MG63 (cell line): ENCODE measurements at regions not wholly inside any gene's neighbourhood (a gene's known extent, or its start where the extent isn't known, plus 50 kb on each side); places are given as distances from the start of the nearest gene placed in this dataset.
A peak's percentile ranks its signal among the peaks of the same experiment; 100 is the strongest.
"Not testable (repeated sequence)": the region's sequence is repeated elsewhere in the genome, so short reads cannot be mapped to it uniquely, and the experiment has no call there.

ENCODE experiments used
- DNase-seq: peaks from one replicate; pipeline ENCODE4 v3.0.0-alpha.2; 2020
- H3K27me3 ChIP-seq: fragments of 250-450 bp; sonication (Bioruptor Pico); 2 replicates; pipeline ENCODE4 v1.5.1; 2020; ENCODE audit warnings: mild to moderate bottlenecking, moderate library complexity
- H3K36me3 ChIP-seq: fragments of 250-450 bp; sonication (Bioruptor Pico); 2 replicates; pipeline ENCODE4 v1.5.1; 2020; ENCODE audit warnings: mild to moderate bottlenecking, moderate library complexity
- H3K4me3 ChIP-seq: fragments of 250-450 bp; sonication (Bioruptor Pico); 2 replicates; pipeline ENCODE4 v1.5.1; 2020; ENCODE audit warnings: mild to moderate bottlenecking, moderate library complexity
- H3K9me3 ChIP-seq: fragments of 250-450 bp; sonication (Bioruptor Pico); 2 replicates; pipeline ENCODE4 v1.5.1; 2020; ENCODE audit warnings: mild to moderate bottlenecking, moderate library complexity

DNA sequence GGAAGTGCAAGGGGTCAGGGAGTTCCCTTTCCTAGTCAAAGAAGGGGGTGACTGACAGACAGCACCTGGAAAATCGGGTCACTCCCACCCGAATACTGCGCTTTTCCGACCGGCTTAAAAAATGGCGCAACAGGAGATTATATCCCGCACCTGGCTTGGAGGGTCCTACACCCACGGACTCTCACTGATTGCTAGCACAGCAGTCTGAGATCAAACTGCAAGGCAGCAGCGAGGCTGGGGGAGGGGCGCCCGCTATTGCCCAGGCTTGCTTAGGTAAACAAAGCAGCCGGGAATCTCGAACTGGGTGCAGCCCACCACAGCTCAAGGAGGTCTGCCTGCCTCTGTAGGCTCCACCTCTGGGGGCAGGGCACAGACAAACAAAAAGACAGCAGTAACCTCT lies 333.8 kb downstream of the CENPW start:
- H3K9me3 ChIP-seq, H3K36me3 ChIP-seq, DNase-seq, H3K4me3 ChIP-seq, H3K27me3 ChIP-seq: not testable (repeated sequence)

DNA sequence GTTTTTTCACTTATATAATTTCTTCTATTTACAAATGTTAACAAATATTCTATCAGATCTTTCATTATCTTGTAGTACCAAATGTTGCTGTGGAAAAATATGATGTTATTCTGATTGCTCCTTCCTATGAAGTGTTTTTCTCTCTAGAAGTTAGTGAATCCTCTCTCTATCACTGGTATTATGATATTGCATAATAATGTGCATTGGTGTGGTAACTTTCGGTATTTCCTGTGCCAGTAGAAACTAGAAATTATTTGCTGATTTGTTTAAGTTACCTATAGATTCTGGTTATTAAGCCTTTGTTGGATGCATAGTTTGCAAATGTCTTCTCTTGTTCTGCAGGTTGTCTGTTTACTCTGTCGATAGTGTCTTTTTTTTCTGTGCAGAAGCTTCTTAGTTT lies 342.5 kb downstream of the CENPW start:
- Histone ChIP-seq H3K36me3 (no peaks in the 10 kb centered on the region), H3K9me3 (no peaks in the 10 kb centered on the region), H3K27me3 (no peaks in the 10 kb centered on the region), H3K4me3 (no peak overlapping the region)
- no peak for DNase-seq

DNA sequence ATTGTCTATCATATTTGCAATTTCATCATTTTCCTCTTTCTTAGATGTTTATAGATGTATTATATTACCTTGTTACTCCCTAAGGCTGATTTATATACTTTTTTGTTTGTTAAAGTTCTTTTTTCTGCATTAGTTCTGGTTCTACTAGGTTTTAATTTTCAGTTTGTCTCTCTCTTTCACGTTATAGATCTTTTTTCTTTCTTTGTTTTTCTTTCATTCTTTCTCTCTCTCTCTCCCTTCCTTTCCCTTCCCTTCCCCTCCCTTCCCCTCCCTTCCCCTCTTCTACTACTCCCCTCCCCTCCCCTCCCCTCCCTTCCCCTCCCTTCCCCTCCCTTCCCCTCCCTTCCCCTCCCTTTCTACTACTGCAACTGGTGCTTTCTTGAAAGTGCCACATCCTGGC lies 345.3 kb downstream of the CENPW start:
- Histone ChIP-seq H3K9me3 (no peaks in the 10 kb centered on the region), H3K27me3 (no peaks in the 10 kb centered on the region), H3K36me3 (no peaks in the 10 kb centered on the region), H3K4me3 (no peak overlapping the region)
- no peak for DNase-seq

DNA sequence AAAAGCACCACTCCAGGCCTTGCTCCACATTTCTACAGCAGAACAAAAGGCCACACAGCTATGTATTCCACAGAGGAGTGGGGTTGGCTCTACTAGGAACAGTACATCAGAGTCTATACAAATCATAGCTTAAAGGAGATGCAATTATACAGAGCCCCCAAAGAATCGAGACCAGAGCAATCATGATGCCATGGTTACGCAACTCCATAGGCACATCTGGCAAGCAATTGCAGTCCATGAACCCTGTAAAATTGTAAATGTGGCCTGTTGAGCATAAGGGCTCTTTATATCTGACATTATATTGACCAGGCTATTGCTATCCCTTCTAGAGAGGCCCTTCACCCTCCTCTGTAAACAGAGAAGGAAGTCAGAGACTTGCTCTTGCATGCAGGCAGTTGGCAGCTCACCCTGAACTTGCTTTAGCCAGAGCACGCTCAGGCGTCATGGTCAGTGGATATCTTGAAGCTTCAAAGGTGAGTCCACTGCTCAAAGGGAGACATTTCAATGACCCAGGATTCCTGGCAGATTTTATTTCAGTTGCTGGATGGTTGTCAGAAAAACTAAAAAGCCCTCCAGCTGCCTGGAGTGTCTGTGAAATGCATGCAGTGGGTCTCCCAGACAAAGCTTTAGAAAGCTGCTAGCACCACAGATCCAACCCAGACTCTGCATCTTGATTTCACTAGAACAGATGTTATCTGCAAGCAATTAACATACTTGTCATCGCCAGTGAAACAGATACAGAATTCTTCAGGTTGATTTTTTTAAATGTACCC lies 357.2 kb downstream of the CENPW start:
- no peaks in the 10 kb centered on the region for H3K9me3 ChIP-seq
- H3K4me3 ChIP-seq = no peak overlapping the region
- DNase-seq = no peak
- H3K27me3 ChIP-seq = no peaks in the 10 kb centered on the region
- H3K36me3 ChIP-seq = no peaks in the 10 kb centered on the region

DNA sequence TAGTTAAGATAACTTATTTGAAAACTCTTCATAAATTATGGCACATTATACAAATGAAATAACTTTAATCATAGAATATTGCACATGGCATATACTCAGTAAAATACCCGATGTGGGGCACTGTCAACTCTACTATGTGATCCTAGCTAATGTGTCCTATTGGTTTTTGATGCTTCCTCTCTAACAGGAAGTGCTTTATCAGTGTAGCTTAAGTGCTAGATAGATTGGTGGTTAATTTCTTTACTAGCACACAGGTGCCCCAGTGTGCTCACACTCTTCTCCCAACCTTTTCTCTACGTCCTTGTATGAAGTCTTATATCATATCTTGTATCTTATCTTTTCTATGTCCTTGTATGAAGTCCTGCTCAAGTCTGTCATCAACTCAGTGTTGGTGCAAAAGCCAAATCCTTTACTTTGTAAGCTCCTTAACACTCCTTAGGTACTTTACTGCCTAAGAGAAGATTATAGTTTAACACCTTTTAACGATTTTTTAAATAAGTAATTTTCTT lies 358.9 kb downstream of the CENPW start:
- Histone ChIP-seq H3K9me3 (no peaks in the 10 kb centered on the region), H3K27me3 (no peaks in the 10 kb centered on the region), H3K4me3 (no peak overlapping the region), H3K36me3 (no peaks in the 10 kb centered on the region)
- no peak for DNase-seq

DNA sequence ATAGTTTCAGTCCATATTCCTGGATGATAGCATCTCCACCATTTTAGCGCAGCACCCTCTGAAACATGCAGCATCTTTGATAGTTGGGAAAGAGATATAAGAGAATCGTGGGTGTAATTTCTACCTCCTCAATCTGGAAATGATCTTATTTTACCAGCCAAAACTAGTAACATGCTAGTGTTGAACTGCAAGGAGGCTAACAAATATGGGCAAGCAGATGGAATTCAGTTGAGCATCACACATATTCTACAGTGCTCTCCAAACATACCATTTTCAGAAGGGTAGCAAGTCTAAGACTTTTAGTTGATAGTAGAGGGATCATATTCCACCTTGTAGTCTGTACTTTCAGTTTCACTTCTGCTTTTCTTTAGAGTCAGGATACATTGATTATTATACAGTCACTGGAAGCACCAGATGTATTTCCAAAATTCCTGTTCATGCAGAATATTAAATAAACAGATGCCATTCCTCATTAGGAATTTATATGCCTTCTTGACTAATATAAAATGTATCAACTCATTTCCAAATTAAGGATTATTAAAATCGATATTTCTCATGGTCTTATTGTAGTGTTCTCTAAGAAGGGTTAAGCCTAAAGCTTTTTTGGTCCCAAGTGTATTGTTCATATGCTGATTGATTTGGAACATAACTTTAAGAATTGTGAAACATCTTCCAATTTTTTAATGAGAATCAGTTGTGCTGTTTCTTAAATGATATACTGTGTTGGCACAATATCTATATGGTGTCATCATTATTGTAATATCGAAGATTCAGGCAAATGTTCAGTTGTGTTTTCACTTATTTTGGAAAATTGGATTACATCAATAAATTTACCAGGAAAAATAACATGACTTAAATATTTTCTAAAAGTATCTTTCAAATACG lies 362.0 kb downstream of the CENPW start:
- no peak for DNase-seq
- Histone ChIP-seq H3K27me3 (no peaks in the 10 kb centered on the region), H3K9me3 (no peaks in the 10 kb centered on the region), H3K4me3 (no peak overlapping the region), H3K36me3 (no peaks in the 10 kb centered on the region)

DNA sequence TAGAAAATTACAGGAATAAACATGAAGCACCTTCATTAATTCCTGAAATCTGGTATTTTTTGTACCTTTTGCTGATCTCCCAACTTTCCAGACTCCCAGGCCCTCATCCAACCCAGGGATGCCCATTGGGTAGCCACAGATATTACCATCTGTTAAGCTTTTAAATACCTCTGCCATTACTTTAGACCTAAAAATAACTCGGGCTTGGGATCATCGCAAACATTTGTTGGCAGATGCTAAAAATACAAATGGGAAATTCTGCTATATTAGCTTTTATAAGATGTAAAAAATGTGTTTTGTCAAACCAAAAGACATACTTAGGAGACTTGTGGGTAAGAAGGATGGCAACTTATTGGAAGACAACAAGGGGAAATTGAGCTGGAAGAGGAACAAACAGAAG lies 376.1 kb downstream of the CENPW start:
- no peak overlapping the region for H3K4me3 ChIP-seq
- no peaks in the 10 kb centered on the region for H3K27me3 ChIP-seq
- H3K9me3 ChIP-seq = no peaks in the 10 kb centered on the region
- H3K36me3 ChIP-seq = no peaks in the 10 kb centered on the region
- no peak for DNase-seq

DNA sequence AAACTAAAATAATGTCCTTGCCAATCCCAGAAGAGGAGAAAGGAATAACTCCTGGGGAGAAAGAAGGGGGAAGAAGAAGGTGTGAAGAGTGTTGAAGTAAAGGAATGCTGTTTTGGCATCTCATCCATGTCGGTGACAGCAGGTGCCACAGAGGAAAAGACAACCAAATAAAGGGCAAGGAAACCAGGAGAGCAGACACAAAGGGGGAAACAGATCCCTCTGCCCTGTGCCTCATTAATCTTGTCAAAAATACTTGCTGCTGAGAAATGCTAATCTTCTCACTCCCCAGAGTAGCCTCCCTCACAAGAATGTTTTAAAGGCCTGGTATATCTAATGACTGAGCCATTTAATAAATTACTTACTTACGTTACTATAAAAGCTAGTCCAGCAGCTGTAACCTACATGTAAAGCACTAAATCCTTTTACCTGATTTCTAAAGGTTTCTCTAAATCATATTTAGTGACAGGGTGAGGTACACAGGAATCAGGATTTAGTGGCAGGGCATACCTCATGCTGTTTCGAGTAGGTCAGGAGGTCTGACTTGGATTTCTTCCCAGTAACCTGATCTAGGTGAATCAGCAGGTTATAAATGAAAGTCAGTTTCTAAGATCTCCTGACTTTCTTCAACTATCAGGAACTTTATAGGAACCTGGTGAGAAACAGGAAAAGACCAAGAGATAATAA lies 377.1 kb downstream of the CENPW start:
- no peaks in the 10 kb centered on the region for H3K9me3 ChIP-seq
- no peaks in the 10 kb centered on the region for H3K27me3 ChIP-seq
- no peaks in the 10 kb centered on the region for H3K36me3 ChIP-seq
- no peak for DNase-seq
- no peak overlapping the region for H3K4me3 ChIP-seq

DNA sequence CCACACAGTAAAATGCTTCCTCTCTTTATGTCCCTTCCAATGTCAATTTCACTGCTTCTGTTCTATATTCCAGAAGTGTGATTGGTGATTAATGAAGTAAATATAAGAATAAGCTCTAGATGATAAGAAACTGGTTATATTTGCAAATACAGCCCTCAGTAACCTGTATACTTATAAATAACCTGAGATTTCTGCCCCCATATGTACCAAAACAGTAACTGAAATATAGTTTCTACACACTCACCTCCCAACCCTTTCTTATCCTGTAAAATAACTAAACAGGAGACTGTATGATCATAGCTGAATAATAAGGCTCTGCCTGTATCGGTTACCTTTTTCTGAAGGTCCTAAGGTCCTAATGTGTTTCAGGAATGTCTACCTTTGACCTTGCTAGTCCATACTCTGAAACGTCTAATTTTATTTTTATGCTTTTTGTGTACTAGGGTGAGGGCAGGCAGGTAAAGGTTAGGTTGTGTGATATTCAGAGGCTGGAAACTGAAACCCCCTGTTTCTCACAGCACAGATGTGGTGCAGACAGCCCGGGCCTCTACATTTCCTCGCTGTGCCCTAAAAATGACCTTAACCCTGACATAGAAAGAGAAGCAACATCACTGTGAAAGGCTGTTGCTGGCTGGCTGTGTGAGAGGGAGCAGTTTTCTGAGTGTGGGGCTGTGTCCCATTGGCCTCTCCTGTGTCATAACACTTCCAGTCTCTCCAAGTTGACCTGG lies 378.8 kb downstream of the CENPW start:
- Histone ChIP-seq H3K9me3 (no peaks in the 10 kb centered on the region), H3K27me3 (no peaks in the 10 kb centered on the region), H3K4me3 (no peak overlapping the region), H3K36me3 (no peaks in the 10 kb centered on the region)
- no peak for DNase-seq

DNA sequence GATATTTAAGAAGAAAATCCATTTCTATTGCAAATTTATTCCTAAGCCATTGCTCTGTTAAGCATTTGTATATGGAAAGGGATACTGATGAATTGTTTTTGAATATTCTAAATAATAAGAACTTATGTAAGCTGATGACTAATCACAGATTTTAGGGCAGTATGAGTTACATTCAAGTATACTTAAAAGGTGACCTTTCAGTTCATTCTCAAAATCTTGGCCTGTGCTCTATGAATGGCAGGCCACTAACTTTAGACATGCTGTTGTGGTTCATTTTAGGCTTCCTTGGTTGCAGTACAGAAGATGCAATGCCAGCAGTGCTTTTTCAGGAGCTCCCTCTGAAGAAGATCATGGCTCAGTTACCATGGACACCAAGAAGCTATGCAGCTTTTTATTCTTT lies 380.4 kb downstream of the CENPW start:
- no peaks in the 10 kb centered on the region for H3K27me3 ChIP-seq
- no peaks in the 10 kb centered on the region for H3K36me3 ChIP-seq
- H3K4me3 ChIP-seq = no peak overlapping the region
- no peak for DNase-seq
- no peaks in the 10 kb centered on the region for H3K9me3 ChIP-seq

DNA sequence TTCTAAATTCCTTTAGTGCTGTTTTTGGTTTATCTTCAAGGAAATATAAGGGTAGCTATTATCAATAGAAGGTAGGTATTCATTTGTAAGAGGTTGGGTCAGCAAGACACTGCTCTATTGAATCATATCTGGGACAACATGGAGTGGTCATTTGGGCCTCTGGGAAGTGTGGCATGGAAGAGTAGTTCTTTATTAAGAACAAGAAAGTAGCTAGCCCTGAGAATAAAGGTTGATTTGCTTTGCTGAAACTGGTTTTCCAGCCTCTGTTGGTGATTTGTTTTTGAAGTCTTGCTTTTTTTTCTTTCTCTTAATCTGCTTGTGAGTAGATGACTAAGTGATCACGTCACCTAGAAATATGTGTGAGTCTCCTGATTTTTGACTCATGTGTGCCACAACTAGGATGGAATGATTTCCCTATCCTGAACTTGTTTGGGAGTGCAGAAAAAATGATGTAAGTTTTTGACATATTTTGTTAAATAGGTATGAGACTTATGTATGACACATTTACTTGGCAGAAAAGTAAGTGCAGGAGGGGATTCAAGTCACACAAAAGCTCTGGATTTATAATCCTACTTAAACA lies 381.8 kb downstream of the CENPW start:
- Histone ChIP-seq H3K4me3 (no peak overlapping the region), H3K27me3 (no peaks in the 10 kb centered on the region), H3K36me3 (no peaks in the 10 kb centered on the region), H3K9me3 (no peaks in the 10 kb centered on the region)
- DNase-seq = peak; percentile 5

DNA sequence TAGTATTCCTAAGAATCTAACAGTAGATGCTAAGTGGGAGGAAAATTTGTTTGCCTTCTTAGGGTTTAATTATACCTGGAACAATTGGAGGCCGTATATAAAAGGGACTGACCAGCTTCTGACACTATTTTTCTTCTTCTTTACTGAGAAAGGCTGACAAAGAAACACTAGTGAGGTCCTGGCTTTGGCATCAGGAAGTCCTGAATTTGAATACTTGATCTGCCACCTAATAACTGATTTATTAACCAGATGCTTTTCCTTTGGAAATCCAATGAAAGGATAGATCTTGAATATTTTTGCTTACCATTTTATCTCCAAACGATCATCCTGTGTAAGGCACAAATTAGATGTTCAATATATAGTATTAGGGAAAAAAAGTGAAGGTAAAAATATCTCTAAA lies 382.5 kb downstream of the CENPW start:
- Histone ChIP-seq H3K36me3 (no peaks in the 10 kb centered on the region), H3K27me3 (no peaks in the 10 kb centered on the region), H3K9me3 (no peaks in the 10 kb centered on the region), H3K4me3 (no peak overlapping the region)
- no peak for DNase-seq

DNA sequence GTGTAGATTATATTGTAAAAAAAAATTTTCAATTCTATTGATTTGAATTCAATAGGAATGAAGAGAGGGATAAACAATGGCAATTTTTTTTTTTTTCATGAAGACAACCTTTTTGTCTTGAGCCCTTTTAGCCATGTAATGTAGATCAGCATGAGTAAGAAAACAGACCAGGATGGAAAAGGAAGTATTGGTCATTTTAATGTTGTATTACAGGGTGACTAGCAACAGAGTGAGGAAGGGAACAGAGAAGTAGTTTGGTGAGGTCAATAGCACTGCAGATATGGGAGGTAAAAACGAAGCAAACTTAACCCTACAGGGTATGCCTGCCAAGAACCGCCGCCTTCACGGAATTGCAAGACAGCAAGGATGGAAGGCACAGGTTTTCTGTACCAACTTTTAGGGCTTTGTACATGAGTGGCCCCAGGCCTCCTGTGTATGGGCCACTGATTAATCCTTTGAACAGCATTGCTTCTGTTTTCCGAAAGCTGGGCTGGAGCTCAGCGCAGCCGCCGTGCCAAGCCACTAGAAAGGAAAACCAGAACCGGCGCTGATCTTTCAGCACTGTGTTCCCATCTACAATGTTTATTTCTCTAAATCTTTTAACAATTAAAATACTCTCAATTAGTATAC lies 383.7 kb downstream of the CENPW start:
- Histone ChIP-seq H3K9me3 (no peaks in the 10 kb centered on the region), H3K36me3 (no peaks in the 10 kb centered on the region), H3K4me3 (peak overlapping the region; percentile 6; the same call in 1 of the 2 replicates), H3K27me3 (no peaks in the 10 kb centered on the region)
- DNase-seq = peak; percentile 7

DNA sequence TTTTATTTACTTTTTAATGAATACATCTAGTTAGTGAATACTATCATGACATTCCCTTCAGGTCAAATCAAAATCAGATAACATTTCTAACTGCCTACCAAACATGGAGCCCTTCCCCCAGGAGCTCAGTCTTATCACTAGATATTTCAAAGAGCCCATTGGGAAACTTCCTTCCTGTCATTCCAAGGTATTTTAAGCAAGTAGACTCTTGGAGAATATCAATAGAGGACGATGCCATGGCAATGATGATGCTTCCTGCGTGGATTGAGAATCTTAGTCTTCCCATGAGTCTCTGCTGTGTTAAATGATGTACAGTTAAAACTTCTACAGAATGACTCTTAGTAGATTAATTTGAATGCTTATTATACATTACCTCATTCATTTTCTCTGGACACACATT lies 384.9 kb downstream of the CENPW start:
- DNase-seq = no peak
- H3K27me3 ChIP-seq = no peaks in the 10 kb centered on the region
- no peak overlapping the region for H3K4me3 ChIP-seq
- no peaks in the 10 kb centered on the region for H3K36me3 ChIP-seq
- no peaks in the 10 kb centered on the region for H3K9me3 ChIP-seq

DNA sequence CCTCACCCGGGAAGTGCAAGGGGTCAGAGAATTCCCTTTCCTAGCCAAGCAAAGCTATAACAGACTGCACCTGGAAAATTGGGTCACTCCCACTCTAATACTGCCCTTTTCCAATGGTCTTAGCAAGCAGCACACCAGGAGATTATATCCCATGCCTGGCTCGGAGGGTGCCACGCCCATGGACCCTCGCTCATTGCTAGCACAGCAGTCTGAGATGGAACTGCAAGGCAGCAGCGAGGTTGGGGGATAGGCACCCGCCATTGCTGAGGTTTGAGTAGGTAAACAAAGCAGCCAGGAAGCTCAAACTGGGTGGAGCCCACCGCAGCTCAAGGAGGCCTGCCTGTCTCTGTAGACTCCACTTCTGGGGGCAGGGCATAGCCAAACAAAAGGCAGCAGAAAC lies 386.5 kb downstream of the CENPW start:
- H3K27me3 ChIP-seq, H3K9me3 ChIP-seq, H3K36me3 ChIP-seq, H3K4me3 ChIP-seq, DNase-seq: not testable (repeated sequence)

DNA sequence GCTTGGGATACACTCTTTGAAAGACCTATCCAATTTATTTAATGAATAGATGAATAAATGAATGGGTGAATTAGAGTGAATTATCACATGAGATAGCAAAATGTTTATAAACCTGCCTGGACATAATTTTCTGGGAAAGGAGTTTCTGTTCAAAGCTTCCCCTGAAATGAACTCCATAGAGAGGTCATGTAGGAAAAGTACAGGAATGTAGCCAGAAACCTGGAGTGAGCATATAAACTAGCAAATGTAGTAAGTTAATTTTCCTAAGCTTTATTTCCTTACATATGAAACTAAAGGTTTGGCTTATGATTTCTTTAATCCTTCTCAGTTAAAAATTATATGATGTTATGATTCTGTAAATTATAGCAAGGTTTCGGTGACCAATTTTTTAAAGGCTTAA lies 380.3 kb upstream of the RSPO3 start:
- Histone ChIP-seq H3K9me3 (no peaks in the 10 kb centered on the region), H3K4me3 (no peak overlapping the region), H3K27me3 (no peaks in the 10 kb centered on the region), H3K36me3 (no peaks in the 10 kb centered on the region)
- no peak for DNase-seq
